BLaER1 (cell line): ENCODE measurements at regions not wholly inside any gene's neighbourhood (a gene's known extent, or its start where the extent isn't known, plus 50 kb on each side); places are given as distances from the start of the nearest gene placed in this dataset.
A peak's percentile ranks its signal among the peaks of the same experiment; 100 is the strongest.

Experiments used
- H3K27ac ChIP-seq: shearing (Covaris generic); formaldehyde crosslinking; 2 replicates; pipeline ENCODE4 v1.8.1; 2022
- H3K27me3 ChIP-seq: shearing (Covaris generic); formaldehyde crosslinking; 2 replicates; pipeline ENCODE4 v1.8.1; 2022
- H3K36me3 ChIP-seq: shearing (Covaris generic); formaldehyde crosslinking; 2 replicates; pipeline ENCODE4 v1.8.1; 2022
- H3K4me1 ChIP-seq: shearing (Covaris generic); formaldehyde crosslinking; 2 replicates; pipeline ENCODE4 v1.8.1; 2022
- H3K4me2 ChIP-seq: shearing (Covaris generic); formaldehyde crosslinking; 2 replicates; pipeline ENCODE4 v1.8.1; 2022
- H3K4me3 ChIP-seq: shearing (Covaris generic); formaldehyde crosslinking; 2 replicates; pipeline ENCODE4 v1.8.1; 2022
- H3K9ac ChIP-seq: shearing (Covaris generic); formaldehyde crosslinking; 2 replicates; pipeline ENCODE4 v1.8.1; 2022
- H3K9me3 ChIP-seq: shearing (Covaris generic); formaldehyde crosslinking; 2 replicates; pipeline ENCODE4 v1.8.1; 2022
- H4K20me1 ChIP-seq: shearing (Covaris generic); formaldehyde crosslinking; 2 replicates; pipeline ENCODE4 v1.8.1; 2022
- Cebpa-rat ChIP-seq: shearing (Covaris generic); IDR thresholded peaks from 2 replicates; pipeline ENCODE4 v1.8.1; 2022

DNA sequence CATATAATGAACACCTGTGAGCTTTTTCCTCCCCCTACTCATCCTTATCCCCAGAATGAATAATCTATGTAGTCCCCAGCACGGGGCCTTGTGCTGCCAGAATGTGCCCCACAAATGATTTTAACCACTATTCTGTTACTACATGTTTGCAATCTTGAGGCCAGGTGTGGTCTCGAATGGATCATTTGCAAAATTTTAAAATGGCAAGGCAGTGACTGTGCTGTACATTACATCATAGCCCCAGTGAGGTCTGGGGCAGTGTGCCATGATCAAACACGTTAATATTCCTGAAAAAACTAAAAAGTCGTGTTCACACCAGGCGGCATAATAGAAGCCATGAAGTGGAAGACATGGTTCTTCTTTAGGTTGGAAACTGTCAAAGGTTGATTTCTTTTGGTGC, 479.9 kb upstream of the EEF2KMT start:
- Histone ChIP-seq H4K20me1 (peaks cover 31% of the 10 kb centered on the region; the same call in 1 of the 2 replicates), H3K4me2 (no peak overlapping the region), H3K27me3 (peaks cover 59% of the 10 kb centered on the region), H3K4me1 (peaks cover 12% of the 10 kb centered on the region), H3K4me3 (no peak overlapping the region), H3K36me3 (no peaks in the 10 kb centered on the region), H3K27ac (no peak overlapping the region), H3K9me3 (no peaks in the 10 kb centered on the region), H3K9ac (no peak overlapping the region)
- TF ChIP-seq Cebpa-rat, result no peak

DNA sequence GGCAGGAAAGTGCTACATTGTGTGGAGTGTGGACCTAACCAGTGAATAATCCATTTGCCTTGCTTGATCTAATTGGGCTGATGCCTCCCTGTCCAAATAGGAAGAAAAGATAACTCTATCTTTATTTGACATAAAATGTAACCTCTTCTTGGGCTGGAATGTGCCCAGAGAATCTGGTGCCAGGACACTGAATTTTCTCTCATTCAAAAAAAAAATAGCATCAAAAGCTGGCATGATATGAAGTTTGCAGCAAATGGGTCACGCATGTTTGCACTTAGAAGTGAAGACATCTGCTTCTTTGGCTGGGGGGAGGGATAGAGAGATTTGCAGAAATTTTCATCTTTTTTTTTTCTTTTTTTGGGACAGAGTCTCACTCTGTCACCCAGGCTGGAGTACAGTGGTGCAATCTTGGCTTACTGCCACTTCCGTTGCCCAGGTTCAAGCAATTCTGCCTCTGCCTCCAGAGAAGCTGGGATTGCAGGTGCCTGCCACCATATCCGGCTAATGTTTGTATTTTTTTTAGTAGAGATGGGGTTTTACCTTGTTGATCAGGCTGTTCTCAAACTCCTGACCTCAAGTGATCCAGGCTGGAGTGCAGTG, 478.2 kb upstream of the EEF2KMT start:
- peaks cover 15% of the 10 kb centered on the region; the same call in 1 of the 2 replicates for H4K20me1 ChIP-seq
- H3K4me3 ChIP-seq, result no peak overlapping the region
- no peak overlapping the region for H3K9ac ChIP-seq
- TF ChIP-seq Cebpa-rat, result no peak
- H3K4me1 ChIP-seq, result no peaks in the 10 kb centered on the region
- peak overlapping the region; percentile 12; the same call in 1 of the 2 replicates for H3K4me2 ChIP-seq
- H3K27me3 ChIP-seq, result peaks cover 46% of the 10 kb centered on the region
- no peak overlapping the region for H3K27ac ChIP-seq
- no peaks in the 10 kb centered on the region for H3K36me3 ChIP-seq
- H3K9me3 ChIP-seq, result no peaks in the 10 kb centered on the region

DNA sequence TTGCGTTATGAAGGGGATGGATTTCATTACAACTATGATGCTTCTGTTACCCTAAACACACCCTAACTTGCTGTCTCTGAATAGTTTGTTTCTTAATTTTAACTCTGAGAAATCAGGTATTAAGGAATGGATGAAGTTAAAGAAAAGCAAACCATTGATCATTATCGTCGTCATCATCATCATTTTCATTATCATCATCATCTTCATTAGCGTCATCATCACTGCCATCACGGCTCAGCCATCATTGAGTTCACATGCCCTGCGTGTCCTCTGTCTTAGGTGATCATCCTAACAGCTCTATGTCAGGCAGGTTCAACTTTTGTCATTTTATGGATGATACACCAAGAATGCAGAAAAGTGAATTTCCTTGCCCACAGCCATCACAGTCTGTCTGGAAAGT, 477.5 kb upstream of the EEF2KMT start:
- peaks cover 8% of the 10 kb centered on the region; the same call in 1 of the 2 replicates for H4K20me1 ChIP-seq
- H3K9me3 ChIP-seq, result no peaks in the 10 kb centered on the region
- no peaks in the 10 kb centered on the region for H3K4me1 ChIP-seq
- no peak overlapping the region for H3K9ac ChIP-seq
- no peak overlapping the region for H3K27ac ChIP-seq
- H3K36me3 ChIP-seq, result no peaks in the 10 kb centered on the region
- no peak overlapping the region for H3K4me2 ChIP-seq
- no peak overlapping the region for H3K4me3 ChIP-seq
- H3K27me3 ChIP-seq, result peaks cover 40% of the 10 kb centered on the region
- TF ChIP-seq Cebpa-rat, result no peak

DNA sequence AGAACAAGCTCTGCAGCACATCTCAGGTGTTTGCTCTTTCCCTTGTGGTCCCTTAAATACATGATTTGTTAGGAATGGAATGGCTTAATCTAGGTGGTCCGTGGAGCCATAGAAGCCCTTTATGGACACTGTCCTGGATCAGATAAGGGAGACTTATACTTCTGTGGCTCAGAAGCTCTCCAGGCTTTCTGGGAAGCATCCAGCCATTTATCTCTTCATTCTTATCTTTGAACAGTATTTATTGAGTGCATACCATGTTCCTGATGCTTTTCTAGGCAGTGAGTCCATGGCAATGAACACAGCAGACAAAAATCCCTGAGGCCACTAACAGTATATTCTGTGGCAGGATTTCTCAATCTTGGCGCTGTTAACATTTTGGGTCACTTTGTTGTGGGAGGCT, 474.5 kb upstream of the EEF2KMT start:
- no peak overlapping the region for H3K9ac ChIP-seq

DNA sequence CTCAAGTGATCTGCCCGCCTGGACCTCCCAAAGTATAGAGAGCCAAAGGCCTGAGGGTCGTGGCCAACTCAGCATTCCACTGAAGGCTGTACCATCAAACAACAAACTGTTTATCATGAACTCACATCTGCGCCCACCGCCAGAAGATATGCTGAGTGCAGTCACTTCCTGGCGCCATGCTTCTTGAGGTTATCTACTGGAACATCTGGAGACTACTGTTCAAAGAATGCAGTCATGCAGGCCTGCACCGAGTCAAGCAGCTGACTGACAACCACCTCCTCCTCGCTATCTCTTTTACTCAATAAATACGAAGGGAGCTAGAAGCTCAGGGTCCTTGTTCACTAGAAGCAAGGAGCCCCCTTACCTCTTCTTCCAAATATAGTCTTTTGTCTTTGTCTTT, 473.9 kb upstream of the EEF2KMT start:
- no peak for TF ChIP-seq Cebpa-rat
- H3K9me3 ChIP-seq, result no peaks in the 10 kb centered on the region
- H3K27me3 ChIP-seq, result 0 out of 2 replicates have a peak, but pooled peaks cover 7% of the 10 kb centered on the region
- no peak overlapping the region for H3K4me2 ChIP-seq
- no peak overlapping the region for H3K27ac ChIP-seq
- no peaks in the 10 kb centered on the region for H3K36me3 ChIP-seq
- H3K4me3 ChIP-seq, result no peak overlapping the region
- no peaks in the 10 kb centered on the region for H3K4me1 ChIP-seq
- no peak overlapping the region for H3K9ac ChIP-seq
- H4K20me1 ChIP-seq, result no peaks in the 10 kb centered on the region

More for the DNA sequence above, 474.5 kb upstream of the EEF2KMT start:
- no peaks in the 10 kb centered on the region for H3K36me3 ChIP-seq
- H3K27ac ChIP-seq, result no peak overlapping the region
- H3K4me1 ChIP-seq, result no peaks in the 10 kb centered on the region
- no peak for TF ChIP-seq Cebpa-rat
- no peaks in the 10 kb centered on the region for H3K9me3 ChIP-seq
- no peak overlapping the region for H3K4me2 ChIP-seq
- H3K27me3 ChIP-seq, result peaks cover 13% of the 10 kb centered on the region; the same call in 1 of the 2 replicates
- H4K20me1 ChIP-seq, result no peaks in the 10 kb centered on the region
- H3K4me3 ChIP-seq, result no peak overlapping the region

DNA sequence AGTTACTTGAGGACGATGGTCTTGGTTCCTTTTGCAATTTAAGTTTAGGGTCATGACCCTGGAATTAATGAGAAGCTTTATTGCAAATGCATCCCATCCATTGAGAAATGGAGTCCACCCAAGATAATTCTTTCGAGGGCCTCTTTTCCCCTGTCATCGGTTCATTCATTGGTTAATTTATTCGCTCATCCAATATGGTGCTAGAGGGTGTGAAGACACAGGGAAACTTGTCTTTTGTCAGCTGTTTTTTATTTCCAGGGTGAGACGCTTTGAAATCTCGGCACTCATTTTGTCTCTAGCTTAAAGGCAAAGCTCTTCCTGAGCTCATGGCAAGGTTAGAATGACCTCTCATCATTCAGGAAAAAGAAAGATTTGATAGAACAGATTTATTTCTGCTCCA, 464.2 kb upstream of the EEF2KMT start:
- TF ChIP-seq Cebpa-rat, result no peak
- no peak overlapping the region for H3K4me2 ChIP-seq
- no peaks in the 10 kb centered on the region for H3K27me3 ChIP-seq
- no peak overlapping the region for H3K9ac ChIP-seq
- H4K20me1 ChIP-seq, result no peaks in the 10 kb centered on the region
- no peaks in the 10 kb centered on the region for H3K9me3 ChIP-seq
- no peaks in the 10 kb centered on the region for H3K4me1 ChIP-seq
- no peak overlapping the region for H3K4me3 ChIP-seq
- H3K36me3 ChIP-seq, result no peaks in the 10 kb centered on the region
- no peak overlapping the region for H3K27ac ChIP-seq

DNA sequence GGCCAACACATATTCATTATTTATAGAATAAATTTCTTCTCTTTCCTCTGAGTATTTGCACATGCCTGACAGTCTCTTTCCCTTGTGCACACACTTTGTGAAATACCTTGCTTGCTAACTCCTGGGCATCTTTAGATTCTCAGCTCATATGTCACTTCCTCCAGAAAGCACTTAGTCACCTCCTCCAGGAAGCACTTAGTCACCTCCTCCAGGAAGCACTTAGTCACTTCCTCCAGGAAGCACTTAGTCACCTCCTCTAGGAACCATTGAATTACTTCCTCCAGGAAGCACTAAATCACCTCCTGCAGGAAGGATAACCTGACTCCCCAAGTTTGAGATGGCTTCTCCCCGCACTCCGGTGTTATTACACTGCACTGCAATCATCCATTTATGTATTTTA, 462.5 kb upstream of the EEF2KMT start:
- no peak overlapping the region for H3K4me3 ChIP-seq
- no peaks in the 10 kb centered on the region for H4K20me1 ChIP-seq
- no peak overlapping the region for H3K9ac ChIP-seq
- H3K4me1 ChIP-seq, result no peaks in the 10 kb centered on the region
- no peaks in the 10 kb centered on the region for H3K27me3 ChIP-seq
- H3K4me2 ChIP-seq, result no peak overlapping the region
- H3K36me3 ChIP-seq, result no peaks in the 10 kb centered on the region
- TF ChIP-seq Cebpa-rat, result no peak
- H3K9me3 ChIP-seq, result no peaks in the 10 kb centered on the region
- H3K27ac ChIP-seq, result no peak overlapping the region

DNA sequence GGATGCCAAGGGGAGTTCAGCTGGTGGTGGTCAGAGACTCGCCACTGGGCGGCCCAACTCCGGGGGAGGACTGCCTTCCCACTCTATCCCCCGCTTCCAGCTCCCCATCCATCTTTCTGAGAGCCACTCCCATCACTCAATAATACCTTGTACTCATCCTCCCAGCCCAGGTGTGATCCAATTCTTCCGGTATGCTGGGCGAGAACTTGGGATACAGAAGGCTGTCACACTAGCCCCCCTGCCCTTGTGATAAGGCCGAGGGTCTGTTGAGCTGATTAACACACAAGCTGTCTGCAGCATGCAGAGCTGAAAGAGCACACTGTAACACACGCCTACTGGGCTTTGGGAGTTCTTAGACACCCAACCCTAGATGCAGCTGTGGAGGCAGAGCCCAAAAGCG, 460.4 kb upstream of the EEF2KMT start:
- H4K20me1 ChIP-seq, result no peaks in the 10 kb centered on the region
- H3K27me3 ChIP-seq, result no peaks in the 10 kb centered on the region
- no peak overlapping the region for H3K27ac ChIP-seq
- H3K9ac ChIP-seq, result no peak overlapping the region
- no peaks in the 10 kb centered on the region for H3K36me3 ChIP-seq
- no peaks in the 10 kb centered on the region for H3K4me1 ChIP-seq
- H3K9me3 ChIP-seq, result no peaks in the 10 kb centered on the region
- H3K4me2 ChIP-seq, result no peak overlapping the region
- no peak overlapping the region for H3K4me3 ChIP-seq
- TF ChIP-seq Cebpa-rat, result no peak

DNA sequence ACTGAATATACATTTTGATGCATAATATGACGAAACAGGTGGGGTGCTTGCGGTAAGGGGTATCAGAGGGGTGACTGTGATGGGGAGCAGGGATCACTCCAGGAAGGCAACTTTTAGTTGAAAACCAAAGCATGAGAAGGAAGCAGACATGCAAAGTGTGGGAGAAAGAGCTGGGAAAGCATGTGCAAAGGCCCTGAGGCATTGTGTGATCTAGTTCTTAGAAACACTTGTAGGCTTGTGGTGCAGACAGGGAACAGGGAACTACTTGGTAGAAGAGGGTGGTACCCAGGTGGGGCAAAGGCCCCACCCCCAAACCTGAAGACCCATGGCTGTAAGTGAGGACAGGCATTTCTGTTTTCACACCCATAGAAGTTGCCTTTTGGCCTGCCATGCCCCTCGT, 459.9 kb upstream of the EEF2KMT start:
- Histone ChIP-seq H3K9me3 (no peaks in the 10 kb centered on the region), H4K20me1 (no peaks in the 10 kb centered on the region), H3K4me3 (no peak overlapping the region), H3K4me2 (no peak overlapping the region), H3K4me1 (no peaks in the 10 kb centered on the region), H3K36me3 (no peaks in the 10 kb centered on the region), H3K27ac (no peak overlapping the region), H3K9ac (no peak overlapping the region), H3K27me3 (no peaks in the 10 kb centered on the region)
- no peak for TF ChIP-seq Cebpa-rat

DNA sequence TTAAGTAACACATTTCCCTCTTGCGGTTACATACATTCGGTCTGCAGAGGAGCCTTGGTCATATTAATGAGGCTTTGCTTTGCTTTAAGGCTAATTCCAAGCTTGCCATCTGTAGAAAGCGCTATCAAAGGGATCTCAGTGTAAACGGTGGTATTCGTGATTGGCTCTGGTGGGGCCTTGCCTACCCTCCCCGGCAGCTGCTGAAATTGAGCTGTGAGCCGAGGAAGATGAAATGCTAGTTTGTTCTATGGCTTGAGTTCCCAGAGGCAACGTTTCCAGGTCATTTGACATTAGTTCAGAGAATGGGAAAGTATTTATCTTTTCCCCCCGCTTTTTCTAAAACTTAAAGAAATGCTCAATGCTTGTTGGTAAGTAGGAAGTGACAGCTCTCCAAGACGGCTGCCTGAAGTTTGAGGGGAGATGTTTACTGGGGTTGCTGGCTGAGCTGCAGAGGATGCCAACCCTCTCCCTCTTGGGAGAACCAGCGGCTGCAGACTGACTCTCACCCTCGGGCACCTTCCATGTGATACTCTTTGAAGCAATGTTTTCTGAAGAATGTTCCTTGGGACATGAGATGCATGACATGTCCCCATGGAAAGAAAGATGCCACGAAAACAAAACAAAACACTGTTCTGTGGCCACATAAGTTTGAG, 458.7 kb upstream of the EEF2KMT start:
- H3K27me3 ChIP-seq, result no peaks in the 10 kb centered on the region
- no peak for TF ChIP-seq Cebpa-rat

DNA sequence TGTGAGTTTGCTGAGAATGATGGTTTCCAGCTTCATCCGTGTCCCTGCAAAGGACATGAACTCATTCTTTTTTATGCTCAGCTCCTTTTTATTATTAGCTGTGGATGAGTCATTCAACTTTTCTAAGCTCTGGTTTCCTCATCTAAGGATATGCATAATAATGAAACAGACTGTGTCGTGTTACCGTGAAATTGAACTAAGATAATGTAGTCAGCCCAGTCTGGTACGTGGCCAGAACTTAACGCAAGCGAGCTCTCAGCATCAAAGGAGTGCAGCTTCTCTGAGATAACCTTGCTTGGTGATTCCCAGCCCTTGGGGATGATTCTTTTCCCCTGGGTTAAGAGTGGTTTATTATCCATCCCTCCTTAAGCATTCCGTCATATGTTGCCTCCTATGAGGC, 454.3 kb upstream of the EEF2KMT start:
- H3K27ac ChIP-seq, result no peak overlapping the region
- no peak overlapping the region for H3K4me3 ChIP-seq
- no peaks in the 10 kb centered on the region for H3K27me3 ChIP-seq
- no peak for TF ChIP-seq Cebpa-rat
- H3K9me3 ChIP-seq, result 0 out of 2 replicates have a peak, but pooled peaks cover 3% of the 10 kb centered on the region
- no peaks in the 10 kb centered on the region for H3K36me3 ChIP-seq
- no peak overlapping the region for H3K9ac ChIP-seq
- H4K20me1 ChIP-seq, result no peaks in the 10 kb centered on the region
- no peaks in the 10 kb centered on the region for H3K4me1 ChIP-seq
- H3K4me2 ChIP-seq, result no peak overlapping the region

More for the DNA sequence above, 458.7 kb upstream of the EEF2KMT start:
- Histone ChIP-seq H4K20me1 (no peaks in the 10 kb centered on the region), H3K9me3 (no peaks in the 10 kb centered on the region), H3K4me1 (no peaks in the 10 kb centered on the region), H3K4me3 (no peak overlapping the region), H3K36me3 (no peaks in the 10 kb centered on the region), H3K9ac (no peak overlapping the region), H3K4me2 (no peak overlapping the region), H3K27ac (no peak overlapping the region)
